ENCODE measurements at regions not wholly inside any gene's neighbourhood (a gene's known extent, or its start where the extent isn't known, plus 50 kb on each side); places are given as distances from the start of the nearest gene placed in this dataset.

GRCh38 chr3:17793542-17794195 is 51.2 kb upstream of the TBC1D5 start:
- Histone ChIP-seq H3K9me3 (replicated peaks) (peaks cover 21% of the 10 kb centered on the region), H3K4me3 (no peak overlapping the region), H3K27me3 (ENCODE audit: low read depth) (no peaks in the 10 kb centered on the region), H3K36me3 (no peaks in the 10 kb centered on the region), H3K4me1 (no peaks in the 10 kb centered on the region), H3K27ac (replicated peaks) (no peak overlapping the region)
- TF ChIP-seq CTCF (IDR thresholded peaks at IDR 0.05; ENCODE audit: borderline replicate concordance): no peak
- no peak for DNase-seq
- intact Hi-C loops (cut with micrococcal nuclease): no loop called here
